ENCODE measurements at regions not wholly inside any gene's neighbourhood (a gene's known extent, or its start where the extent isn't known, plus 50 kb on each side); places are given as distances from the start of the nearest gene placed in this dataset.

- no peak for TF ChIP-seq CTCF (IDR thresholded peaks at IDR 0.05)
- TF ChIP-seq POLR2A (IDR thresholded peaks at IDR 0.05), result no peak
These were observed 120.9 kb upstream of the FRY start for GRCh38 chr13:31910633-31911032.
